GM12878 (cell line): ENCODE measurements at regions not wholly inside any gene's neighbourhood (a gene's known extent, or its start where the extent isn't known, plus 50 kb on each side); places are given as distances from the start of the nearest gene placed in this dataset.

Source experiments
- ATAC-seq: fragments of 200-7000 bp; cut with Tn5 transposase; 3 replicates; pipeline ENCODE4 v1.9.1; 2020; ENCODE audit warnings: mild to moderate bottlenecking, moderate library complexity
- BruUV-seq: library from RNA; stranded (reverse); fragments of 400-500 nt; replicated peaks from 2 replicates; lab custom pipeline; 2021; lab: Mats Ljungman, UMichigan
- CTCF ChIA-PET: fragments of 300-600 bp; sonication (Branson Sonifier 250); formaldehyde crosslinking; extraction: SDS; loops from one replicate; lab custom pipeline; 2021; ENCODE audit warnings: inconsistent platforms; lab: Yijun Ruan, JAX
- POLR2A ChIA-PET: fragments of 350-600 bp; formaldehyde crosslinking; extraction: SDS; loops from one replicate; lab custom pipeline; 2021; ENCODE audit warnings: inconsistent platforms; lab: Charles Lee
- RAD21 ChIA-PET: fragments of 300-600 bp; sonication (Branson Sonifier 250); formaldehyde crosslinking; loops from one replicate; lab custom pipeline; 2023; ENCODE audit warnings: antibody characterized with exemption; ENCODE audit not compliant: unreplicated experiment; lab: Charles Lee
- SMC1A ChIA-PET: fragments of 300-600 bp; sonication (Branson Sonifier 250); formaldehyde crosslinking; loops from one replicate; lab custom pipeline; 2023; ENCODE audit not compliant: unreplicated experiment, uncharacterized antibody; lab: Charles Lee
- DNase-seq: peaks from one replicate; pipeline ENCODE4 v3.0.0-alpha.2; 2011; ENCODE audit warnings: low read depth, low spot score
- FAIRE-seq: peaks from 3 replicates; lab custom pipeline; 2011; peaks lifted over from hg19 to GRCh38; lab: Jason Lieb, UNC
- H2AFZ ChIP-seq: 2 replicates; pipeline ENCODE4 v1.6.0; 2011; ENCODE audit warnings: low read depth, low read length, control low read depth; ENCODE audit not compliant: control insufficient read depth
- H3K27ac ChIP-seq: 2 replicates; pipeline ENCODE4 v1.5.1; 2011; ENCODE audit warnings: control low read depth; ENCODE audit not compliant: control insufficient read depth, insufficient read depth
- H3K27me3 ChIP-seq, 2 experiments: replicated peaks in 1 of 2; 2 replicates each; pipeline versions ENCODE4 v1.6.0 to v1.6.1; 2011; ENCODE audit warnings: low read length in 1 of 2; ENCODE audit not compliant: control insufficient read depth in 2 of 2, insufficient read depth in 2 of 2
- H3K36me3 ChIP-seq, 2 experiments: 2 replicates each; pipeline ENCODE4 v1.5.1; 2011; ENCODE audit warnings: low read length in 1 of 2; ENCODE audit not compliant: control insufficient read depth in 2 of 2, insufficient read depth in 2 of 2
- H3K4me1 ChIP-seq: 2 replicates; pipeline ENCODE4 v1.6.1; 2011; ENCODE audit warnings: mild to moderate bottlenecking, low read length, moderate library complexity, mixed read lengths; ENCODE audit not compliant: control insufficient read depth, insufficient read depth
- H3K4me2 ChIP-seq: 2 replicates; pipeline ENCODE4 v1.6.0; 2011; ENCODE audit warnings: control low read depth; ENCODE audit not compliant: control insufficient read depth, insufficient read depth
- H3K4me3 ChIP-seq: fragments of 200-600 bp; sonication (generic); 2 replicates; pipeline ENCODE4 v1.5.1; 2016
- H3K79me2 ChIP-seq: 2 replicates; pipeline ENCODE4 v1.6.0; 2011; ENCODE audit warnings: low read length; ENCODE audit not compliant: control insufficient read depth, insufficient read depth
- H3K9ac ChIP-seq: 2 replicates; pipeline ENCODE4 v1.8.0; 2011; ENCODE audit warnings: low read length, control low read depth, mixed read lengths; ENCODE audit not compliant: control insufficient read depth, insufficient read depth
- H3K9me3 ChIP-seq: replicated peaks from 3 replicates; pipeline ENCODE4 v1.5.1; 2011; ENCODE audit warnings: mild to moderate bottlenecking, low read length; ENCODE audit not compliant: control insufficient read depth, insufficient read depth
- H4K20me1 ChIP-seq: 2 replicates; pipeline ENCODE4 v1.6.0; 2011; ENCODE audit not compliant: control insufficient read depth, insufficient read depth
- BMI1 ChIP-seq: fragments of 450-650 bp; IDR thresholded peaks from 2 replicates; pipeline ENCODE4 v1.6.1; 2016; ENCODE audit warnings: mild to moderate bottlenecking, moderate library complexity, borderline replicate concordance
- CHD2 ChIP-seq: IDR thresholded peaks from 2 replicates; pipeline ENCODE4 v1.6.1; 2011; ENCODE audit warnings: low read depth, low read length, improper control_type of control experiment, borderline replicate concordance
- CHD4 ChIP-seq: fragments of 200-600 bp; sonication (generic); IDR thresholded peaks from 2 replicates; pipeline ENCODE4 v1.6.1; 2016; ENCODE audit warnings: mild to moderate bottlenecking
- CREB1 ChIP-seq: IDR thresholded peaks from 2 replicates; pipeline ENCODE4 v1.6.1; 2012; ENCODE audit warnings: low read depth, mild to moderate bottlenecking, inconsistent platforms
- FOXK2 ChIP-seq: fragments of 450-650 bp; IDR thresholded peaks from 2 replicates; pipeline ENCODE4 v1.6.1; 2017; ENCODE audit warnings: mild to moderate bottlenecking, moderate library complexity
- GATAD2B ChIP-seq: fragments of 450-650 bp; conservative IDR thresholded peaks from 2 replicates; pipeline ENCODE4 v1.6.1; 2017; ENCODE audit warnings: low read depth, mild to moderate bottlenecking, moderate library complexity
- HCFC1 ChIP-seq: fragments of 150-350 bp; IDR thresholded peaks from 2 replicates; pipeline ENCODE4 v1.6.1; 2014; ENCODE audit warnings: low read length
- IKZF2 ChIP-seq, 2 experiments: fragments of 450-650 bp; IDR thresholded peaks; 2 replicates each; pipeline ENCODE4 v1.6.1; 2017; ENCODE audit warnings: mild to moderate bottlenecking in 2 of 2, moderate library complexity in 2 of 2
- JUNB ChIP-seq: IDR thresholded peaks from 2 replicates; pipeline ENCODE4 v1.6.1; 2016; ENCODE audit warnings: antibody characterized with exemption, mild to moderate bottlenecking
- NFYA ChIP-seq: IDR thresholded peaks from 2 replicates; pipeline ENCODE4 v1.6.1; 2011; ENCODE audit warnings: low read depth, mild to moderate bottlenecking, low read length, improper control_type of control experiment, borderline replicate concordance
- NKRF ChIP-seq: fragments of 450-650 bp; conservative IDR thresholded peaks from 2 replicates; pipeline ENCODE4 v1.6.1; 2017; ENCODE audit warnings: mild to moderate bottlenecking, moderate library complexity
- NRF1 ChIP-seq: conservative IDR thresholded peaks from 2 replicates; pipeline ENCODE4 v1.6.1; 2011; ENCODE audit warnings: mild to moderate bottlenecking, low read depth, low read length, improper control_type of control experiment
- PAX5 ChIP-seq: IDR thresholded peaks from 2 replicates; pipeline ENCODE4 v1.6.1; 2011; ENCODE audit warnings: low read depth, low read length, borderline replicate concordance
- RBBP5 ChIP-seq: fragments of 200-600 bp; sonication (generic); conservative IDR thresholded peaks from 2 replicates; pipeline ENCODE4 v1.6.1; 2016
- SREBF1 ChIP-seq: IDR thresholded peaks from 2 replicates; pipeline ENCODE4 v1.6.1; 2012; ENCODE audit warnings: mild to moderate bottlenecking, low read length
- TAF1 ChIP-seq: IDR thresholded peaks from 2 replicates; pipeline ENCODE4 v1.6.1; 2011; ENCODE audit warnings: mild to moderate bottlenecking, low read depth, low read length, borderline replicate concordance
- TBL1XR1 ChIP-seq: IDR thresholded peaks from 2 replicates; pipeline ENCODE4 v1.6.1; 2012; ENCODE audit warnings: low read depth, low read length, improper control_type of control experiment
- USF2 ChIP-seq: IDR thresholded peaks from 2 replicates; pipeline ENCODE4 v1.6.1; 2011; ENCODE audit warnings: low read depth, low read length, improper control_type of control experiment, borderline replicate concordance
- ZBTB11 ChIP-seq: fragments of 450-650 bp; formaldehyde crosslinking; IDR thresholded peaks from 2 replicates; pipeline ENCODE4 v1.5.0; 2022; ENCODE audit warnings: mild to moderate bottlenecking, missing genetic modification characterization
- WGBS: methylation state at CpG from one replicate; pipeline ENCODE4 v1.1.6; 2016; ENCODE audit warnings: low lambda C conversion rate; ENCODE audit not compliant: insufficient replicate concordance, insufficient coverage; ENCODE audit errors: missing lambda C conversion rate; 5-methylcytosine and 5-hydroxymethylcytosine counted together
- in situ Hi-C: fragments of 300-500 bp; cut with MboI; formaldehyde crosslinking; loops from 9 replicates; pipeline ENCODE4 v1.14.3; 2018; ENCODE audit warnings: mixed read lengths
- intact Hi-C: fragments of 100-400 bp; cut with micrococcal nuclease; formaldehyde crosslinking; loops from one replicate; pipeline ENCODE4 v1.14.2; 2022; ENCODE audit not compliant: unreplicated experiment

GRCh38 chr2:238686223-238686622, 161.7 kb upstream of the TWIST2 start:
- in situ Hi-C loops: no loop called here
- Histone ChIP-seq H3K36me3 (no peaks in the 10 kb centered on the region), H3K4me1 (no peaks in the 10 kb centered on the region), H3K9ac (no peak overlapping the region), H3K9me3 (no peaks in the 10 kb centered on the region), H3K4me2 (no peak overlapping the region)
- ChIA-PET RAD21 (no interaction called here), SMC1A (no interaction called here)
- no peak for ATAC-seq
- TF ChIP-seq JUNB (no peak), PAX5 (no peak), SREBF1 (no peak), NKRF (no peak), HCFC1 (no peak), CREB1 (no peak), CHD2 (no peak), TBL1XR1 (no peak), BMI1 (no peak), NFYA (no peak), IKZF2 (IDR thresholded peaks at IDR 0.05) (no peak), RBBP5 (no peak), TAF1 (no peak), FOXK2 (no peak), USF2 (no peak), ZBTB11 (no peak), CHD4 (no peak), GATAD2B (no peak), NRF1 (no peak)
- TF ChIP-seq, all 136 proteins: peak for 0
- Histone ChIP-seq H3K27ac (no peak overlapping the region), H3K4me3 (no peak overlapping the region), H2AFZ (no peak overlapping the region), H4K20me1 (no peaks in the 10 kb centered on the region), H3K27me3 (peaks cover 0 to 3% of the 10 kb centered on the region in 2 experiments; a peak in 3 of 4 replicates), H3K79me2 (no peaks in the 10 kb centered on the region)
- ChIA-PET CTCF (no interaction called here), POLR2A (no interaction called here)
- FAIRE-seq (no peak), DNase-seq (no peak)
- 41% methylated on average over 7 of the region's 7 CpGs for WGBS
- intact Hi-C loops: no loop called here
- no TSS peak for BruUV-seq
